LNCAP (cell line): ENCODE measurements at regions not wholly inside any gene's neighbourhood (a gene's known extent, or its start where the extent isn't known, plus 50 kb on each side); places are given as distances from the start of the nearest gene placed in this dataset.

Experiments used
- TF ChIP-seq, protein P1 (sequence below): fragments of 450-650 bp; IDR thresholded peaks from 2 replicates; pipeline ENCODE4 v1.5.1; 2017; ENCODE audit warnings: mild to moderate bottlenecking

DNA sequence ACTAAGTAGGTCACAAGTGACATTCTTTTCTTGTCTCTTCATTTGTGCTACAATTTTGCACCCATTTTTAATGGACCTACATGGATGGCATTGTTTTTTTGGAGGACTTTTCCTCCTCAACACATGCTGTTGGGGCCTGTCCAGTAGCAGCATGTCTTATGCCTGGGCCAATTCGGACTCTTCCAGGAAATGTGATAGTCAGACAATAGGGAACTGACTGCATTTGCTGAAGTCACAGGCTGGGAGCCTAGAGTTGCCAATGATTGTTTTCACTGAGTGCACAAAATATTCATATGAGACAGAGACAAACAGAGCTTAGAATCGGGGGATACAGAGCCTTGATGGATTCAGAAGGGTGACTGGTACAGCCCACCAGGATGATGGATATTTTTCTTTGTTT is 867.3 kb upstream of the GOT2 start:
- TF ChIP-seq, protein P1, sequence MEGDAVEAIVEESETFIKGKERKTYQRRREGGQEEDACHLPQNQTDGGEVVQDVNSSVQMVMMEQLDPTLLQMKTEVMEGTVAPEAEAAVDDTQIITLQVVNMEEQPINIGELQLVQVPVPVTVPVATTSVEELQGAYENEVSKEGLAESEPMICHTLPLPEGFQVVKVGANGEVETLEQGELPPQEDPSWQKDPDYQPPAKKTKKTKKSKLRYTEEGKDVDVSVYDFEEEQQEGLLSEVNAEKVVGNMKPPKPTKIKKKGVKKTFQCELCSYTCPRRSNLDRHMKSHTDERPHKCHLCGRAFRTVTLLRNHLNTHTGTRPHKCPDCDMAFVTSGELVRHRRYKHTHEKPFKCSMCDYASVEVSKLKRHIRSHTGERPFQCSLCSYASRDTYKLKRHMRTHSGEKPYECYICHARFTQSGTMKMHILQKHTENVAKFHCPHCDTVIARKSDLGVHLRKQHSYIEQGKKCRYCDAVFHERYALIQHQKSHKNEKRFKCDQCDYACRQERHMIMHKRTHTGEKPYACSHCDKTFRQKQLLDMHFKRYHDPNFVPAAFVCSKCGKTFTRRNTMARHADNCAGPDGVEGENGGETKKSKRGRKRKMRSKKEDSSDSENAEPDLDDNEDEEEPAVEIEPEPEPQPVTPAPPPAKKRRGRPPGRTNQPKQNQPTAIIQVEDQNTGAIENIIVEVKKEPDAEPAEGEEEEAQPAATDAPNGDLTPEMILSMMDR, result no peak

DNA sequence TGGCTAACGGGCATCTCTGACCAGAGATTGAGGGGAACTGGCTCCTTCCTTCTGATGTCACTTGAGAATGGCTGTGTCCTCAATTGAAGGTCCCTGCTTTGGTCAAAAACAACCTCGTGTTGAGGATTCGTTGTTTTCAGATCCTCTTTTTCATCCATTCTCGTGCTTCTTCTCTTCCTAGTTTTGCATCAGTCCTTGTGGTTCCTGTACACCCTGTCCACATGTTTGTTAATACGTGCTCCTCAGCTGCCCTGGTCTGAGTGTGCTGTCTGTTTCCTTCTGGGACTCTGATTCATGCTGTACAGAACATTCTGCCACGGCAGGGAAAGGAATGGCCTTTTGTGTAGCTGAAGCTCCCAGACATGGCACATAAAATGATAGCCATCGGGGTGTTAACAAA is 863.2 kb upstream of the GOT2 start:
- TF ChIP-seq, protein P1, result no peak

DNA sequence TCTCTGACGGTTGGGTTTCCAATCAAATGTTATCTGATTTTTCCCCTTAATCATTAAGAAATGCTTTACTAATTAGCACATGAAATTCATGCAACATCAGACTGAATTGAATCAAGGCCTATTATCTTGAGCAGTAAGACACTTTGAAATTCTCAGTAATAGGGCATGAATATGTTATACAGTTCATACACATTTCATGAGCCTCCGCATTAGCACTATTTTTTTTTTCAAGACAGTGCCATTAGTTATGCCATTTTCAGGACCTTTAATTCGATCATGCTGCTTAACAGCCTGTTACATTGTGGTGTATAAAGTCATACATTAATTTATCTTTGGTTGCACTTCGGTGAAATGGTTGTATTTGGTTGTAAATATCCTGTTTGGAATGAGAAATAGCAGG is 862.6 kb upstream of the GOT2 start:
- TF ChIP-seq, protein P1, result no peak

DNA sequence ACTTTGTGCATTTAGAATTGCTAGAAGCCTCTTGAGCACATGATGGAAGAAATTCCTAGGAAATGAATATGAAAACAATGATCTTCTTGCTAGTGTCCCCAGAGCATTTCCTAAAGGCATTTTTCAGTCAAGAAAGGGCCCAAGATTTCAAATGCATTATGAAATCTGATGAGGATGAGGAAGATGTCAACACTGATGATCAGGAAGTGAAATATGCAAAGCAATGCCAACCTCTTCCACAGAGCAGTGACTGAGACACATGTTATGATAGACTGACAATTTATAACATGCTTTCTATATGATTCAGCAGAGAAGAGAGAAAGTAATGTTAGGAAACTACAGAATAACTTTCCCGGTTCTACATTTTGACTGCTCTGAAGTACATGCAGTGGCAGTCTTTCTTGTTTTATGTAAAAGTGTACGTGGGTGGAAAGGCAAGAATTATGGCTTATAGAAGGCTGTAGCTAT is 859.1 kb upstream of the GOT2 start:
- TF ChIP-seq, protein P1, result no peak

DNA sequence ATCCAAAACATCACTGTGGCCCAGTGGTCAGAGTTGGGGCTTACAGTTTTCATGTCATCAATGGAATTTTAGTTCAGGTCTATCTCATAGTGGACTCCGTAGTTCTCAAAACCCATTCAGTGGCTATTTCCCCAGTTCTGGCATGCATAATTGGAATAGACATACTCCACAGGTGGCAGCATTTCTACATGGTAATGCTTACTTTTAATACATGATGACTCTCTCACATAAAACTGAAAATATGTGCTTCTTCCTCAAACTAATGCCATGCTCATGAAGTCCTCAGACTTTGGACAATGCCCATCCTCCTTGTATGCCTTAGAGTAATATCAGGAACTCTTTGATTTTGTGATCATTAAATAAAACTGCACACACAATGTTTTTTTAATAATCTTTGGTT is 857.4 kb upstream of the GOT2 start:
- TF ChIP-seq, protein P1, result no peak

DNA sequence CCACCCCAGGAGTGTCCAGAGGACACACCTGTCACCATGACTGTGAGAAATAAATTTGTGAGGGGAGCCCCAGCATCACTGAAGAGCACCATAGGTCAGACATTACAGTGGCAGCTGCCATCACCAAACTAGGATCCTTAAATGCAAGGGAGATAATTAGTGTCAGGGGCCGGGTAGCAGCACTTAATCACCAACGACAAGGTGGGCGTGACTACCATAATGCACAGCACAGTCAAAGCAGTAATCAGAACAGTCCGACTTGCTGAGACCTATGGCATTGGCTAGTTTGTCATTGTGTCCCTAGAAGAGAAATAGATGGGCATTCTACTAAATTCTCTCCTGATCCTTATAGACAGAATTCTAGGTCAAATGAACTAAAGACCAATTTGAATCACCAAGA is 856.7 kb upstream of the GOT2 start:
- TF ChIP-seq, protein P1, result no peak

DNA sequence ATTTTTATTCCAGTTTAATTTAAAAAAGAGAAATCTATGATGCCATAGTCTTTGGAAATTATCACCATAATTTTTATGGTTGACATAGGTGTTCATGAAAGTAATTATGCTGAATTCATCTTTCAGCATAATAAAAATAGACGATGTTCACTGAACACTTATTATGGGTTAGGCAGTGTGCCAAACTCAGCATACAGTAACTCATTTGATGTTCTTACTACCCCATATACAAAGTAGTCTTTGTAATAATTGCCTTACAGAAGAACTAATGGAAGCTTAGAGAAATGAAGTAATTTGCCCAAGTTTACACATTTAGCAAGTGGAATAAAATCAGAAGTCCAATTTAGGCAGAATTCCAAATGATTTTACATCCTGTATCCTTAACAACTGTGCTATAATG is 852.2 kb upstream of the GOT2 start:
- TF ChIP-seq, protein P1, result no peak

DNA sequence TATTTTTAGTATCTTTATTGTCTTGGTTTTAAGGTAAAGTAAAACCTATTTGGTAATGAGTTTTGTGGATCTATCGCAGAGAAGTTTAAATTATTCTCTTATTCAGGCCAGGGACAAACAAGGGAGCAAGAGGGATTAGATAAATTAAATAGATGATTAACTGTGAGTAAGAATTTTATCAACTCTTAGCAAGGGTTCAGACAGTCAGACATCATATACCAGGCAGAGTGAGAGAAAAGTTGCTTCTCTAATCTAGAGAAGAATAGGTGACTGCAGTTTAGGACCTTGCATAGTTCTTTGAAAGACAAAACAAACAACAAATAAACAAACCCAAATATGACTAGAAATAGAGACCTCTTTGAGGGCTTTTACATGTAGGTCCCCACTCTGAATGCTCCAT is 840.2 kb upstream of the GOT2 start:
- TF ChIP-seq, protein P1, result no peak
